ENCODE measurements at regions not wholly inside any gene's neighbourhood (a gene's known extent, or its start where the extent isn't known, plus 50 kb on each side); places are given as distances from the start of the nearest gene placed in this dataset.

DNA sequence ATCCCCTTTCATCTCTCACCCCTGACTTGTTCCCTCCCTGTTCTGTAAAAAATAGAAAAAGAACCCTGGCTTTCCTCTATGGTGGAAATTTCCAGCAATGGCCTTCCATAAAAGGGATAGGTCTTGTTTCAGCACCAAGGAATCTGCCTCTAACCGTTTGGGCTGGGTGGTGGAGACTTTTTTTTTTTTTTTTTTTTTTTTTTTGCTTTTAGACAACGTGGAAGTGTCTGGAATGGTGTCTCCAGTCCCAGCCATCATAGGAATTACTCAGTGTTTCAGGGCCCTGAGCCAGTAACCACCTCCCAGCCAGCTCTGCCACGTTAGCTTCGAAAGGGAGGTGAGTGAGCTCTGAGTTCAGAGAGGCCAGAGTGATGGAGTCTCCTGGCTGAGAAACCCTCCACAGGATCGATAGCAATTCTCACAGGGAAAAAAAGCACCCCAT, 97.3 kb upstream of the COL1A2 start:
- ChIA-PET CTCF (interaction anchor here (0.8 to 8.4 kb wide), 6 partner anchors 9 to 139 kb away, joined by 3 to 52 read pairs (median 12); partner anchors contain the start of gene COL1A2), POLR2A (no interaction called here)
- H3K4me1 ChIP-seq (ENCODE audit: control insufficient read depth, insufficient read depth, low read length) = no peaks in the 10 kb centered on the region

DNA sequence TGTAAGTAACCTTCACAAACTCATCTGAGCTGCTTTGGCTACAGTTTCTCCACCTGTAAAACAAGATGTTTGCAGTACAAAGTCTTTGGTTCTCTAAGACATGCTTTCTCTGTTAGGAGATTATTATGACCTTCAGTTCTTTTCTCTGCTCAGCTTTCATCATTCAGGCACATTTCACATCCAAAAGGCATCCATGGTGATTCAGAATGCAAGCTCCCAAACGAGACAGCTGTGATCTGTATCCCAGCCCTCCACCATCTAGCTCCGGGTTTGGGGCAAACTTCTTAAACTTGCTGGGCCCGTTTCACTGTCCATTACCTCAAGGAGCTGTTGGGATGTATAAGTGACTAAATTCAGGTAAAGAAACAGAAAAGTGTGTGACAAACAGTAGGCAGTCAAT, 95.8 kb upstream of the COL1A2 start:
- TF ChIP-seq ZNF341 (tag by site-specific recombination; IDR thresholded peaks at IDR 0.05; ENCODE audit: low read depth) (no peak), ZNF2 (tag by site-specific recombination; IDR thresholded peaks at IDR 0.05) (no peak), ZNF239 (tag by site-specific recombination; IDR thresholded peaks at IDR 0.05) (no peak), KLF7 (tag by site-specific recombination; IDR thresholded peaks at IDR 0.05; ENCODE audit: borderline replicate concordance) (no peak), SCRT1 (tag by site-specific recombination; IDR thresholded peaks at IDR 0.05; ENCODE audit: borderline replicate concordance) (no peak), BCL11B (tag by site-specific recombination; IDR thresholded peaks at IDR 0.05; ENCODE audit: low read depth) (no peak), ZNF146 (tag by site-specific recombination; IDR thresholded peaks at IDR 0.05) (no peak), ZNF596 (tag by site-specific recombination; IDR thresholded peaks at IDR 0.05) (no peak), HOXD13 (CRISPR knock-in tag; IDR thresholded peaks at IDR 0.05; ENCODE audit: borderline replicate concordance) (no peak), EGR2 (tag by site-specific recombination; IDR thresholded peaks at IDR 0.05; ENCODE audit: low read depth) (no peak), ZIC2 (tag by site-specific recombination; IDR thresholded peaks at IDR 0.05) (no peak)
- TF ChIP-seq, protein P1, sequence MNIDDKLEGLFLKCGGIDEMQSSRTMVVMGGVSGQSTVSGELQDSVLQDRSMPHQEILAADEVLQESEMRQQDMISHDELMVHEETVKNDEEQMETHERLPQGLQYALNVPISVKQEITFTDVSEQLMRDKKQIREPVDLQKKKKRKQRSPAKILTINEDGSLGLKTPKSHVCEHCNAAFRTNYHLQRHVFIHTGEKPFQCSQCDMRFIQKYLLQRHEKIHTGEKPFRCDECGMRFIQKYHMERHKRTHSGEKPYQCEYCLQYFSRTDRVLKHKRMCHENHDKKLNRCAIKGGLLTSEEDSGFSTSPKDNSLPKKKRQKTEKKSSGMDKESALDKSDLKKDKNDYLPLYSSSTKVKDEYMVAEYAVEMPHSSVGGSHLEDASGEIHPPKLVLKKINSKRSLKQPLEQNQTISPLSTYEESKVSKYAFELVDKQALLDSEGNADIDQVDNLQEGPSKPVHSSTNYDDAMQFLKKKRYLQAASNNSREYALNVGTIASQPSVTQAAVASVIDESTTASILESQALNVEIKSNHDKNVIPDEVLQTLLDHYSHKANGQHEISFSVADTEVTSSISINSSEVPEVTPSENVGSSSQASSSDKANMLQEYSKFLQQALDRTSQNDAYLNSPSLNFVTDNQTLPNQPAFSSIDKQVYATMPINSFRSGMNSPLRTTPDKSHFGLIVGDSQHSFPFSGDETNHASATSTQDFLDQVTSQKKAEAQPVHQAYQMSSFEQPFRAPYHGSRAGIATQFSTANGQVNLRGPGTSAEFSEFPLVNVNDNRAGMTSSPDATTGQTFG (tag by site-specific recombination; IDR thresholded peaks at IDR 0.05; ENCODE audit: borderline replicate concordance) = no peak
- TF ChIP-seq, protein P2, sequence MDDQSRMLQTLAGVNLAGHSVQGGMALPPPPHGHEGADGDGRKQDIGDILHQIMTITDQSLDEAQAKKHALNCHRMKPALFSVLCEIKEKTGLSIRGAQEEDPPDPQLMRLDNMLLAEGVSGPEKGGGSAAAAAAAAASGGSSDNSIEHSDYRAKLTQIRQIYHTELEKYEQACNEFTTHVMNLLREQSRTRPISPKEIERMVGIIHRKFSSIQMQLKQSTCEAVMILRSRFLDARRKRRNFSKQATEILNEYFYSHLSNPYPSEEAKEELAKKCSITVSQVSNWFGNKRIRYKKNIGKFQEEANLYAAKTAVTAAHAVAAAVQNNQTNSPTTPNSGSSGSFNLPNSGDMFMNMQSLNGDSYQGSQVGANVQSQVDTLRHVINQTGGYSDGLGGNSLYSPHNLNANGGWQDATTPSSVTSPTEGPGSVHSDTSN (CRISPR knock-in tag; IDR thresholded peaks at IDR 0.05) = no peak
- TF ChIP-seq, protein P3, sequence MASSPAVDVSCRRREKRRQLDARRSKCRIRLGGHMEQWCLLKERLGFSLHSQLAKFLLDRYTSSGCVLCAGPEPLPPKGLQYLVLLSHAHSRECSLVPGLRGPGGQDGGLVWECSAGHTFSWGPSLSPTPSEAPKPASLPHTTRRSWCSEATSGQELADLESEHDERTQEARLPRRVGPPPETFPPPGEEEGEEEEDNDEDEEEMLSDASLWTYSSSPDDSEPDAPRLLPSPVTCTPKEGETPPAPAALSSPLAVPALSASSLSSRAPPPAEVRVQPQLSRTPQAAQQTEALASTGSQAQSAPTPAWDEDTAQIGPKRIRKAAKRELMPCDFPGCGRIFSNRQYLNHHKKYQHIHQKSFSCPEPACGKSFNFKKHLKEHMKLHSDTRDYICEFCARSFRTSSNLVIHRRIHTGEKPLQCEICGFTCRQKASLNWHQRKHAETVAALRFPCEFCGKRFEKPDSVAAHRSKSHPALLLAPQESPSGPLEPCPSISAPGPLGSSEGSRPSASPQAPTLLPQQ (tag by site-specific recombination; IDR thresholded peaks at IDR 0.05) = no peak
- ChIA-PET POLR2A (no interaction called here), CTCF (interaction anchor here (0.6 to 8.4 kb wide), 4 partner anchors 10 to 1330 kb away, joined by 3 to 52 read pairs (median 6); partner anchors contain the start of gene COL1A2)
- H3K4me3 ChIP-seq (ENCODE audit: low read depth, low read length) = no peak overlapping the region
- H3K36me3 ChIP-seq (ENCODE audit: control insufficient read depth in 2 of 2, insufficient read depth in 1 of 2, low read length in 2 of 2) = no peaks in the 10 kb centered on the region
- no peak overlapping the region for H3K27ac ChIP-seq (ENCODE audit: extremely low read depth, low read depth, low read length)
- no peaks in the 10 kb centered on the region; the same call in 1 of the 2 replicates for H3K4me1 ChIP-seq (ENCODE audit: control insufficient read depth, insufficient read depth, low read length)
- H3K9me3 ChIP-seq (ENCODE audit: control insufficient read depth, insufficient read depth, low read depth, low read length) = no peaks in the 10 kb centered on the region

More for the DNA sequence above, 97.3 kb upstream of the COL1A2 start:
- no peak overlapping the region for H3K4me3 ChIP-seq (ENCODE audit: low read depth, low read length)
- H3K9me3 ChIP-seq (ENCODE audit: control insufficient read depth, insufficient read depth, low read depth, low read length) = no peaks in the 10 kb centered on the region
- H3K36me3 ChIP-seq (ENCODE audit: control insufficient read depth in 2 of 2, insufficient read depth in 1 of 2, low read length in 2 of 2) = no peaks in the 10 kb centered on the region
- no peak overlapping the region for H3K27ac ChIP-seq (ENCODE audit: extremely low read depth, low read depth, low read length)
- TF ChIP-seq, protein P4, sequence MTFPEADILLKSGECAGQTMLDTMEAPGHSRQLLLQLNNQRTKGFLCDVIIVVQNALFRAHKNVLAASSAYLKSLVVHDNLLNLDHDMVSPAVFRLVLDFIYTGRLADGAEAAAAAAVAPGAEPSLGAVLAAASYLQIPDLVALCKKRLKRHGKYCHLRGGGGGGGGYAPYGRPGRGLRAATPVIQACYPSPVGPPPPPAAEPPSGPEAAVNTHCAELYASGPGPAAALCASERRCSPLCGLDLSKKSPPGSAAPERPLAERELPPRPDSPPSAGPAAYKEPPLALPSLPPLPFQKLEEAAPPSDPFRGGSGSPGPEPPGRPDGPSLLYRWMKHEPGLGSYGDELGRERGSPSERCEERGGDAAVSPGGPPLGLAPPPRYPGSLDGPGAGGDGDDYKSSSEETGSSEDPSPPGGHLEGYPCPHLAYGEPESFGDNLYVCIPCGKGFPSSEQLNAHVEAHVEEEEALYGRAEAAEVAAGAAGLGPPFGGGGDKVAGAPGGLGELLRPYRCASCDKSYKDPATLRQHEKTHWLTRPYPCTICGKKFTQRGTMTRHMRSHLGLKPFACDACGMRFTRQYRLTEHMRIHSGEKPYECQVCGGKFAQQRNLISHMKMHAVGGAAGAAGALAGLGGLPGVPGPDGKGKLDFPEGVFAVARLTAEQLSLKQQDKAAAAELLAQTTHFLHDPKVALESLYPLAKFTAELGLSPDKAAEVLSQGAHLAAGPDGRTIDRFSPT (tag by site-specific recombination; IDR thresholded peaks at IDR 0.05) = no peak
- TF ChIP-seq ZSCAN23 (tag by site-specific recombination; IDR thresholded peaks at IDR 0.05) (no peak), ZNF266 (tag by site-specific recombination; IDR thresholded peaks at IDR 0.05; ENCODE audit: low read depth) (no peak), IKZF3 (tag by site-specific recombination; IDR thresholded peaks at IDR 0.05) (no peak)
- TF ChIP-seq, protein P5, sequence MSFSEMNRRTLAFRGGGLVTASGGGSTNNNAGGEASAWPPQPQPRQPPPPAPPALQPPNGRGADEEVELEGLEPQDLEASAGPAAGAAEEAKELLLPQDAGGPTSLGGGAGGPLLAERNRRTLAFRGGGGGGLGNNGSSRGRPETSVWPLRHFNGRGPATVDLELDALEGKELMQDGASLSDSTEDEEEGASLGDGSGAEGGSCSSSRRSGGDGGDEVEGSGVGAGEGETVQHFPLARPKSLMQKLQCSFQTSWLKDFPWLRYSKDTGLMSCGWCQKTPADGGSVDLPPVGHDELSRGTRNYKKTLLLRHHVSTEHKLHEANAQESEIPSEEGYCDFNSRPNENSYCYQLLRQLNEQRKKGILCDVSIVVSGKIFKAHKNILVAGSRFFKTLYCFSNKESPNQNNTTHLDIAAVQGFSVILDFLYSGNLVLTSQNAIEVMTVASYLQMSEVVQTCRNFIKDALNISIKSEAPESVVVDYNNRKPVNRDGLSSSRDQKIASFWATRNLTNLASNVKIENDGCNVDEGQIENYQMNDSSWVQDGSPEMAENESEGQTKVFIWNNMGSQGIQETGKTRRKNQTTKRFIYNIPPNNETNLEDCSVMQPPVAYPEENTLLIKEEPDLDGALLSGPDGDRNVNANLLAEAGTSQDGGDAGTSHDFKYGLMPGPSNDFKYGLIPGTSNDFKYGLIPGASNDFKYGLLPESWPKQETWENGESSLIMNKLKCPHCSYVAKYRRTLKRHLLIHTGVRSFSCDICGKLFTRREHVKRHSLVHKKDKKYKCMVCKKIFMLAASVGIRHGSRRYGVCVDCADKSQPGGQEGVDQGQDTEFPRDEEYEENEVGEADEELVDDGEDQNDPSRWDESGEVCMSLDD (tag by site-specific recombination; IDR thresholded peaks at IDR 0.05) = no peak
